ENCODE measurements at regions not wholly inside any gene's neighbourhood (a gene's known extent, or its start where the extent isn't known, plus 50 kb on each side); places are given as distances from the start of the nearest gene placed in this dataset.

GRCh38 chr13:99892866-99893504, 78.6 kb downstream of the ZIC5 start:
- no peak for DNase-seq (ENCODE audit: low read depth)

- DNase-seq (ENCODE audit: low read depth), result no peak
Observed at GRCh38 chr13:99892196-99892613, 79.4 kb downstream of the ZIC5 start.

- DNase-seq (ENCODE audit: low read depth), result peak; percentile 17
Observed at GRCh38 chr13:99886706-99887105, 84.9 kb downstream of the ZIC5 start.

- no peak for DNase-seq (ENCODE audit: low read depth)
Observed at GRCh38 chr13:99884913-99885312, 86.7 kb downstream of the ZIC5 start.

DNA sequence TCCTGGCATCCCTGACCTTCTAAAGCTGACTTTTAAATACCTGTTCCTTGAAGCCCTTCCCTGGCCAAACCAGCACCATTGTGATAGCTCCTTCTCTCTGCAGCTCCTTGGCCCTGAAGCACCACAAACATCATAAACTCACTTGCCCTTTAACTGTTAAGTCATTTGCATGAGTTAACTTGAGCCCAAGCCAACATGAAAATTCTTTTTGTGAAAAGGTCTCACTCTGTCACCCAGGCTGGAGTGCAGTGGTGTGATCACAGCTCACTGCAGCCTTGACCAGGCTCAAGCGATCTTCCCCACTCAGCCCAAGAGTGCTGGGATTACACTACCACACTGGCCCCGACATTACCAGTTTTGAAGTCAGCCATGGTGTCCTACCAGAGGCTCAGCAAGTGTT, 87.8 kb downstream of the ZIC5 start:
- DNase-seq (ENCODE audit: low read depth), result no peak

GRCh38 chr13:99878921-99879610, 92.5 kb downstream of the ZIC5 start:
- DNase-seq (ENCODE audit: low read depth), result no peak

- DNase-seq (ENCODE audit: low read depth), result no peak
Observed at GRCh38 chr13:99876651-99877050, 94.9 kb downstream of the ZIC5 start.

GRCh38 chr13:99875391-99875790, 96.2 kb downstream of the ZIC5 start:
- no peak for DNase-seq (ENCODE audit: low read depth)

GRCh38 chr13:99873832-99874430, 97.6 kb downstream of the ZIC5 start:
- DNase-seq (ENCODE audit: low read depth), result no peak

GRCh38 chr13:99873141-99873540, 98.4 kb downstream of the ZIC5 start:
- DNase-seq (ENCODE audit: low read depth), result no peak

GRCh38 chr13:99871249-99871898, 100.2 kb downstream of the ZIC5 start:
- no peak for DNase-seq (ENCODE audit: low read depth)

DNA sequence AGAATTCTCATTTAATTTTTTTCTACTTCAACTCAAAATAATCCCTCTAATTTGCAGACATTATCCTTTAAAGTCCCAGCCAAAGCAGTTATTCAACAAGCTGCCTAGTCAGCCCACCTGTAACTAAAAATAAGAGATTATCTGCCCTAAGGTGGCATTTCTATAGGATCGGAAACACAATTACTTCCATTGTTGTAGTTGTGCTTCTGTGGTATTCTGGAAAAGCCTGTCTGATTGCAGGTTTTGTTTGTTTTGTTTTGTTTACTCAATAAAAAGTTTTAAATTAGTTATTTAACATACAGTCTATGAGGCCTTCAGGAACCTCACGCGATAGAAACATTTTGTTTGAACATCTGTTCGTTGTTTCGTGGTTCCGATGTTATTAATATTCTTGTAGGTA, 101.0 kb downstream of the ZIC5 start:
- DNase-seq (ENCODE audit: low read depth), result no peak

GRCh38 chr13:99869830-99870229, 101.7 kb downstream of the ZIC5 start:
- no peak for DNase-seq (ENCODE audit: low read depth)

DNA sequence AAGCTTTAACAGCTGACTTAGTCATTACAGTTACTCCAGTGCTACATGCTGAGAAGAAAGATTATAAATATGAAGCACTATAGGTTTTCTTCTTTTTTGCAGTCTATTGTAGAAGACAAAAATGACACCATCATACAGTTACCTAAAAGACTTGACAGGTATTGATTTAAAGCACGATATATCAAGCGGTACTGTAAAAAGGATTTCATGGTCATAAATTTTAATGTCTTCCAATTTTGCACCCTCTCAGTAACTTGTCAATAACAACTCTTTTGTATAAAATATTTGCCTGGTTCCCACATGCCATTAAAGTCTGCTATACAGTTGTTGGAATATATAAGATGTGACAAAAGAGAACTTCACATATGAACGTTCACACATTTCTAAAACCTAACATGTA, 102.8 kb downstream of the ZIC5 start:
- DNase-seq (ENCODE audit: low read depth), result no peak

DNA sequence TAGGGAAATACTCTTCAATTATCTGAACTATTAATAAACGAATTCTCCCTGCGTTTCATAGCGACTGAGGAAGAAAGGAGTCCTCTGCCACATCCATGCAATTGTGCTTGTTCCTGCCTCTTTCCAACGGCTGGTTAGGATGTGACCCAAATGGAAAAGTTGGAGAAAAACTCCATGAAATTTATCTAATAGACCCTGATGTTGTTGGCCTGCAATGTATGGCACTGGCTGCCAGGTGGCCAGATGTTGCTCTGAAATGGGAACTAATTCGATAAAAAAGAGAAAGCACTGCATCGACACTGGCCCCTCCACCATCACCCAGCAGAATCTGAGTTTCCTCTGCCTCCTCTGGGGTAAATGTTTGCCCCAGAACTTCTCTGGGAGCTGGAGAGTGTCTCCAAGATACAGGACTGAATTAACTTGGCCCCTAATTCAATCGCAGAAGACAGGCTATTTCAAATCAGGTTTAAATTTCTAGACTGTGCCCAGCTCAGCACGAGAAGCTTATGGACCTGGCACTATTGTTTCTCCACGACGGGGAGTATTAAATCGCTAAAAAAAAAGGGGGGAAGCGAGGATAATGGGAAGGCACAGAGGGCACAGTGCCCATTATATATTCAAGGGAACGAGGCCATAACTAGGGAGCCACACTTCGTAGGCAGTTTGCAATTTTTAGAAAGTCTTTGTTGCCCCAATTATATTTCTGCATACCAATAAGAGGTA, 103.9 kb downstream of the ZIC5 start:
- no peak for DNase-seq (ENCODE audit: low read depth)

GRCh38 chr13:99866781-99867180, 104.8 kb downstream of the ZIC5 start:
- DNase-seq (ENCODE audit: low read depth), result no peak

GRCh38 chr13:99865420-99865930, 106.1 kb downstream of the ZIC5 start:
- no peak for DNase-seq (ENCODE audit: low read depth)

- DNase-seq (ENCODE audit: low read depth), result no peak
Observed at GRCh38 chr13:99864627-99864990, 107.0 kb downstream of the ZIC5 start.

DNA sequence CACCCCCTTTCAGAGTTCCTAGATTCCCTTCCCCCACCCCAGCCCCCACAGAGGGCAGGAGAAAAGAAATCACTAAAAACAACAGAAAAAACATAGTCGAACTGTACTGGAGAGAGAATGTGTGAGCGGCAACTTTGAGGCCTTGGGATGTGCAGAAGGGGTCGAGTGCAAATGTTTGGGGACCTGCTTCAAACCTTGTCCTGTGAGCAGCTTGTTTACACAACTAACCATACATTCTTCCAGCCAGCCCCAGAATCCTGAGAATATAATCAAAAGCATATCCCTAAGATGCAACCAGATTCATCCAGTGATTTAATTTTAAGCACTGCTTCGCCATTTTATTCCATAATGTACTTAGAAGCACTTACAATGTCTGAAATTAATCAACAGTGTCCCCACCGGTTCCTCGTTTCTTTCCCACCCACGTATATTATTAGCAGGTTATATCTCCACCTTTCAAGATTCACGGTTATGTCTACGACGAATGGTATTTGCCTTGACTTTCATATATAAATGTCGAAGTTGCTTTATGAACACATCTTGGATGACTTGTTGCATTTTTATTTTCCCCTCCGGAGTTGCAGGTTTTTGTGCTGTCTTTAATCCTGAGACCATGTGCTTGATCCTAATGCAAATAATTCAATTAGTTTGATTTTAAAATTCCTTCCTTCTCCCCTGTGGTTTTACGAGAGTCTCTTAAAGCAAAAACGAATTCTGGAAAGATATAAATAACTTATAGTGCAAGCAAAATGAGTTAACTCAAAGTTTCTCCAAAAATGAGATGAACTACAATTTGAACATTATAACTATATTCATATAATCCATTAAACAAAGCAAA, 107.6 kb downstream of the ZIC5 start:
- DNase-seq (ENCODE audit: low read depth), result no peak

DNA sequence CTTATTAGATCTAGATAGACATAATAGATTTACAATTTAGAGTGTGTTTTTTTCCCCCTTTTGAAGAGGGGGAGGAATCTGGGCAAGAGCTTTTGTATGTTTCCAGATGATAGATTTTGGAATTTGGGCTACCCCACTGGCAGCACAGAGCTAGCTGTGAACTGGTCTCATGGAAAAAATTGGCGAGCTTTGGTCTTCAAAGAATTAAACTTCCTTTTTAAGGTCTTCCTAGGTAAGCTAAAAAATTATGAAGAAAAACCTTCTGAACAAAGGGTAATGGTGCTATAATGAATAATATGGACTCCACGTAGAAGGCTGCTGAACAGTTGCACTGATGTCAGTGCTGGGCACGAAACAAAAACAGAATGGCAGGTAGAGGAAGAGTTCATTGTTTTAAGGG, 109.3 kb downstream of the ZIC5 start:
- DNase-seq (ENCODE audit: low read depth), result no peak

- DNase-seq (ENCODE audit: low read depth), result peak; percentile 4
Observed at GRCh38 chr13:99861771-99862170, 109.8 kb downstream of the ZIC5 start.

Data from ELR (cell line).